HG02852 (cell line): ENCODE measurements at regions not wholly inside any gene's neighbourhood (a gene's known extent, or its start where the extent isn't known, plus 50 kb on each side); places are given as distances from the start of the nearest gene placed in this dataset.

ENCODE experiments used
- ATAC-seq: cut with Tn5 transposase; IDR thresholded peaks from one replicate; pipeline ENCODE4 v1.9.1; 2021; ENCODE audit warnings: mild to moderate bottlenecking, moderate library complexity; ENCODE audit not compliant: unreplicated experiment

DNA sequence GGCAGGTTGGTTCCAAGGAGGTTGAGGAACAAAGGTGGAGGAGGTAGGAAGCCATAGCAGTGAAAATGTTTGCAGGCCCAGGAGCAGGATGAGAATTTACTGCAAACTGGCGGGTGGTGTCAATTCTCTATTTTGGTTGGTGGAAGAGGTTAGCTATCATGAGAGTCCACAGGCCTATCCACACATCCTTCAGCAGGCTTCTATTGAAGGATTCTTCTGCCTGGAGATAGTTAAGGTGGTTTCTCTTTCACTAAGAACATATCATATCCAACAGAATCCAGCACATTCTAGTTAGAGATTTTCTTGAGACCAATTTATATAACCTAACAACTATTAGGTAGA is 68.9 kb upstream of the DYRK2 start:
- ATAC-seq = no peak

DNA sequence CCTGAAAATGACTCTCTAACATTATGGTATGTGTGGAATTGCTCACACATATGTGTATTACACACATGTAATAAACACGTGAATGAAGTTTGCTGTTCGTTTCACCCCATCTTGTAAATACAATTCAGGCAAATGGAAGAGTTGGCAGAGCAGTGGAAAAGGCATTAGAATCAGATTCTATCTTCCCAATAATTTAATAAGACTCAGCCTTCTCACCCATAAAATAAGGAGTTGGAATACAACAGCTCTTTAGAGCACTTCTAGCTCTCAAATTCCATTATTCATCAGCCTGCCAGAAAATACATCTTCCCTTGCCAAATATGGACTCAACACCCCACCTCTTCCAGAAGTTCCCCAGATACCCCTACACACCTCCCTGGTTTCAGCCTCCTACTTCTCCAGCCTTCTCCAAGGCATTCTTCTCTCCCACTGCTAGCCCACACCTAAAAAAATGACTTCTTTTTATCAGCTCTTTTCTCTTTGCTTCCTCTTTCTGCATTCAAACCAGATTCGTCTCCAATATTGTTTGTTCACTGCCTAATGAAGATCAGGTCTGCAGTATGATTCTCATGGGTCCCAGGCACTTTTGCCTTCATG is 66.2 kb upstream of the DYRK2 start:
- no peak for ATAC-seq

DNA sequence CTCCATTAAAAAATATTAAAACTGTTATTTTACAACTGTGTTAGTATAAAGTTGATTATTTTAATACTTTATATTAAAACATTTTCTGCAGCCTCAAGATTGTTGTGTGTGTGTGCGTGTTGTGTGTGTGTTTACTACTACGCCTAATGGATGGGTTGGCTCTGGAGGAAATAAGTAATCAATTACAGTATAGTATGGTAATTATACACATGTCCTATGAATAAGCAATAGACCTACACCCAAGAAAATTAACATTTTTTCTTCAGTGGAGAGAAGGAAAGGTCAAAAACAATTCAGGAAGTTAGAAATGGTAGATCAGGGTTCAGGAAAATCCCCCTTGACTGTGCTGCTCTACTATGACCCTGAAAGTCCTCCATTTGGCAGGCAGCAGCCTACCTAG is 65.7 kb upstream of the DYRK2 start:
- no peak for ATAC-seq

DNA sequence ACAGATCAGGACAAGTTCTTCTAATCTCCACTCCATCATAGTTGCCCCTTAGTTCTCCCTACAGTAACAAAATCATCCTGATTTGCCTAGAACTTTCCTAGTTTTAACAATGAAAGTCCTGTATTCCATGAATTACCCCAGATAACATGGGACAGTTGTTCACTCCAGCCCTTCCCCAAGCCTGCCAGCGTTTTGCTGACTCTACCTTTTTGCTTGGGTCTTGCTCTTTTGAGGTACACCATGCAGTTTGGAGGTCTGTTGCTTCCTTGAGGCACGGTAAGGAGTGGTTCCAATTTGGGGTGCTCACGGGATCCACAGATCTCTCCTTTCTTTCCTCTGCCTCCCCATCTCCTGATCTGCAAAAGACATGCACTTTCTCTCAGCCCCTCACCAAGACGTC is 61.6 kb upstream of the DYRK2 start:
- ATAC-seq = no peak

DNA sequence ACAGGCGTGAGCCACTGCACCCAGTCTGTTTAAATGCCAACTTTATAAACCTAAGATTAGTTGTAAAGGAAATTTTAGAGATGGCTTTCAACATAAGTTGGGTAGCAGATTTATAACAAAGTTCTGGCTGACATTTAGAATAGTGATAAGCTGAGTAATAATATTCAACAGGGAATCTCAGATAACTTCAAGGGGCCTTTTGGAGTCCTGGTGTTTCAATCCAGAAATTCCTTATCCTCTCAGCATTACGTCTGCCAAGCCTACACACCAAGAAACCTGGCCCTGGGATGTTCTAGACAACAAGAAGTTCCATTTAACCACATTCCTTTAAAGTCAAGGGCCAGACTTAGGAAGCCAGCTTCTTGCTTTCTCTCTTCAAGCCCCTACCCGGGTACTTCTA is 59.5 kb upstream of the DYRK2 start:
- ATAC-seq = no peak

DNA sequence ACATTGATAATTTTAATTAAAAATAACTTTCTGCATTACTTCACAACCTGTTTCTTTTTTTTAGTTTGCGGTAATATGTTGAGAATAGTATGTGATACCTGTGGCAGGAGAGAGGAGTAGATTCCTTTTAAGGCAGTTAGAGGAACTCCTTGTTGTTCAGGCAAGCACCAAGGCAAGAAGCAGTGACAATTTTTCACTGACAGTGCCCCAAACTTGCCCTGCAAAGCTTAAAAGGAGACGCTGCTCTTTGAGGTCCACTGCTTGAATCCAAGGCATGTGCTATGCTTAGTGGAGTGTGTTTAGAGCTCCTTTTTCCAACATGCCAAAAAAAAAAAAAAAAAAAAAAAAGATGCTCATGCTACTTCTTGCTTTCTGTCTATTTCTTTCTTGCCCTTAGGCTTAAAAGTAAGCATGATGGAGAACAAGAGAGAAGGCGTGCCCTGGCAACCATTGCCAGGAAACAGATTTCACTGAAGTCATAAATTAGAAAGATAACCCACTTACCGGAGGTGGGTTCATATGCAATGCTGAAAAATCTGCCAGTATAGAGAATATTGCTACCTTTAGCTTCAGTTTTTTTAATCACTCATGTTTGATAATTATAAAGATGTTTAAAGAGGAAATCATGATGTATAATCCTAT is 58.3 kb upstream of the DYRK2 start:
- ATAC-seq = no peak

DNA sequence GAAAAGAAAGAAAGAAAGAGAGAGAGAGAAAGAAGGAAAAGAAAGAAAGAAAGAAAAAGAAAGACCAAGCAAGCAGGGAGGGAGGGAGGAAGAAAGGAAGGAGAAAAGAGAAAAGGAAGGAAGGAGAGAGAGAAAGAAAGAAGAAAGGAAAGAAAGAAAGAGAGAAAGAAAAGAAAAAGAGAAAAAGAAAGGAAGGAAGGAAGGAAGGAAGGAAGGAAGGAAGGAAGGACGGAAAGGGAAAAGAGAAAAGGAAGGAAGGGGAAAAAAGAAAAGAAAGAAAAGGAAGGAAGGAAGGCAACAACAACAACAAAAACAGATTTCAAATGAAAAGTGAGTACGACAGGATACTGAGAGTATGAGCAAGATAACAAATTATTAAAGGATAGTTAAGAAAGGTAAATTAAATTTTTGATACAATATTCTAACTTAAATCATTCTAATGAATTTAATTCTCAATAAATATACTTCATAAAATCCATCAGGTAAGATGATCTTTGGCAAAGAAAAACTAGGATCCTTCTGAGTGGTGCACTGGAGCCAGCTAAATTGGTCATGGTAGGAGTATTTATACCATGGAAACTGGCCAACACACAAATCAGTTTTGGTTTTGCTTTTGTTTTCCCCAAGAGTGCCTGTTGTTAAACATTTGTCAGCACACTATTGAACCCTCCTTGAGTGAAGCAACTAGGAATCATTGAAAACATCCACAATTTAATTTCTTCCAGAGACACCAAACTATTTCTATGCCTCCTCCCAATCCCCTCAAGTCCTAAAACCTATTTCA is 56.1 kb upstream of the DYRK2 start:
- peak; percentile 84 for ATAC-seq

DNA sequence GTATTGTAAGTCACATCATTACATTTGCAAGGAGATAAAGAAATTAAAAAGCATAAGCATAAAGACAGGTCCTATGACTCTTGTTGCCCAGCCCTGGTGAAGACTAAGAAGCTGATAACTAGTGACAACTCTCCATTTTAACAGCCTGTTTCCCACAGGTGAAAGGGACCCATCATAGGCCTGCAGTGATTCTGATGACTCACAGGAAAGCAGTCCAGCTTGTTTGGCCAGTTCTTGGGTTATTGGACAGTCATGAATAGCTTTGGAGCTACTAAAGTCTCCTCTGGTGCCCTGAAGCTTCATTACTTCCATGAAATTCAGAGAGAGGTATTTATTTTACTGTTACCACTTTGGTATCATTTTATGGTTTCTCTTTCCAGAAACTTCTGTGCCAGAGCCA is 55.5 kb upstream of the DYRK2 start:
- ATAC-seq = no peak

DNA sequence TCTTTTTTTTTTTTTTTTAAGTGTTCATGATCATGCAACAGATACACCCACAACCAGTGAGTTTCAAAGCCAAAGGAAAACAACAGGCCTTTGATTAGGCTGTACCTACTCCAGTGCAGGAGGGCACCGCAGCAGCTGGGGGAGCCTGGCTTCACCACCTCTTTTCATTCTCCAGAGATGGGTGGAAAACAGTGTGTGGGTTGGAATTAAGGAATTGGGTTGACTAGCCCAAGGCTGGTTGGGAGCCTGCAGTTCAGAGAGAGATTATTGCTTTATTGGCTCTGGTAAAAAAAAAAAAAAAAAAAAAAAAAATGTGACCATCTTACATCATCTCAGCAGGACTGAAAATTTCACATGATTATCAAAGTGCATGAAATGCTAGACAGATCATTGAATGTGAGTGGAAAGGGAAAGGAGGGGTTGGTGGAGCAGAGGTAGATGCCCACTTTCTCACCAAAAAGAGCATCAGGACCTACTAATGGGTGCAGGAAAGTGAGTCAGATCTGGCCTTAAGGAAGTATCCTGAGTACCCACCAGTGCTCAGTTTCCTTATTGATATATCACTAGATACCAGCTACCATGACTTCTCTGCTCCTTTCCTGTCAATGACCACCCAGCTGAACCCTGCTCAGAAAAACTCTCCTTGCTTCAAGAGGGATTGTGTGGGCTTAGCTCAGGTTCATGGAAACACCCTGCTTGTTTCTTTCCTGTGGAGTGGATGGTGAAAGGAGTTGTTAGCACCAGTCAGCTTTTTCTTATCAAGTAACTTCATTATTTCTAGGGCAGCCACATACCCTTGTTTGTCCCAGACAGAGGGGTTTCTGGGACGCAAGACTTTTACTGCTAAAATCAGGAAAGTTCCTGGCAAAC is 54.8 kb upstream of the DYRK2 start:
- no peak for ATAC-seq

DNA sequence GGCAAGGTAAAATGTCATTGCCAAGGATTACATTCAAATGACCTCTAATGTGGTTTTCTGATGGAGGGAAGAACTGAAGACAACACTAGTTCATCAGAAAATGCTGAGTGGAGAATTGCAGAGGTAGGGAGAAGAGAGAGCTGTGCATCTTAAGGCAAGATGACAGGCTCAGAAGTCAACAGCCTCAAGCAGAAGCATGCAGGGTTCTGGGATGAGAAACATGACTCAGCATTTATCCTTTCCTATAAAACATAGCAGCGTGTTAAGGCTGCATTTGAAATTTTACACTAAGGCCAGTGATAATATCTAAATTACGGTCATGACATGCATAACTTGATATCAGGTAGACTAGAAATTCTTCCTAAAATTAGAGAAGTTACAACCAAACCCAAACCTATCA is 53.7 kb upstream of the DYRK2 start:
- ATAC-seq = no peak

DNA sequence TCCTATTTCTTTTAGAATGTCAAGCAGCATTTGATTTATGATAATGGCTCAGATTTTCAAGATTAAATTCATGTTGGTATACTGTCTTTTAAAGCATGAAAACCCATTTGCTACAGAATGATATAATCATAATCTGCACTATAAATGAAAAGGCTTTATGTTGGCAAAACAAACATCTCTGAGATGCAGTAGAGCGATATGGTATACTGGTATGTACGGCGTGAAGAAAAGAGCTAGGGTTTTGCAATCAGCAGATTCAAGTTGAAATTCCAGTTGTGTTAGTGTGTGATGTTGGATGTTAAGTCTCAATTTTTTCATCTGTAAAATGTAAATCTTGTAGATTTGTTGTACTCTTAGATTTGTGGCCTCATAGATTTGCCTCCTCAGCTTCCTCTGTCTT is 53.2 kb upstream of the DYRK2 start:
- no peak for ATAC-seq

DNA sequence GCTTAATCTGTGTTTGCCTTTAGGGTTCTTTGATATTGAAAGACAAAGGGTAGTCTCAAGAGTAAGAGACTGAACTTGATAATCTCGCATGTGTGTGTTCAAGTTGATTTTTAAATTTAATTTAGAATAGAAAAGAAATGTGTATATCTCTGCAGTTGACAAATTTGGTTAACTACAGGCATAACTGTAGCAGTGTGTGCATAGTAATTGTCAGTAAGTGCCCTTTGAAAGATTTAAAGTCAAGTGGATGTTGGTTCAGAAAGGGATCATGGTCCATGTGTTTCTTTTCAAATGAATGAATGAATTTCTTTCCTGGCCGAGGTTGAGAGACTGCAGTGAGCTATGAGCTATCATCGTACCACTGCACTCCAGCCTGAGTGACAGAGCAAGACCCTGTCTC is 49.9 kb upstream of the DYRK2 start:
- ATAC-seq = no peak
